ENCODE measurements at regions not wholly inside any gene's neighbourhood (a gene's known extent, or its start where the extent isn't known, plus 50 kb on each side); places are given as distances from the start of the nearest gene placed in this dataset.

GRCh38 chr2:198795419-198795818 lies 662.3 kb downstream of the SATB2 start:
- no peak for DNase-seq (ENCODE audit: low read depth)

GRCh38 chr2:198791623-198792022 lies 666.1 kb downstream of the SATB2 start:
- no peak for DNase-seq (ENCODE audit: low read depth)

GRCh38 chr2:198788676-198789075 lies 669.1 kb downstream of the SATB2 start:
- DNase-seq (ENCODE audit: low read depth) = no peak

- DNase-seq (ENCODE audit: low read depth) = no peak
Measured at GRCh38 chr2:198782734-198783133, 675.0 kb downstream of the SATB2 start.

GRCh38 chr2:198776616-198777406 lies 680.9 kb downstream of the SATB2 start:
- no peak for DNase-seq (ENCODE audit: low read depth)

- DNase-seq (ENCODE audit: low read depth) = no peak
Measured at GRCh38 chr2:198775737-198776136, 682.0 kb downstream of the SATB2 start.

- no peak for DNase-seq (ENCODE audit: low read depth)
Measured at GRCh38 chr2:198774576-198774975, 683.2 kb downstream of the SATB2 start.

- no peak for DNase-seq (ENCODE audit: low read depth)
Measured at GRCh38 chr2:198767694-198768093, 690.0 kb downstream of the SATB2 start.

GRCh38 chr2:198763793-198764192 lies 693.9 kb downstream of the SATB2 start:
- DNase-seq (ENCODE audit: low read depth) = no peak

GRCh38 chr2:198762441-198762840 lies 695.3 kb downstream of the SATB2 start:
- DNase-seq (ENCODE audit: low read depth) = no peak

GRCh38 chr2:198757069-198757468 lies 700.7 kb downstream of the SATB2 start:
- no peak for DNase-seq (ENCODE audit: low read depth)

GRCh38 chr2:198756166-198756565 lies 701.6 kb downstream of the SATB2 start:
- no peak for DNase-seq (ENCODE audit: low read depth)

GRCh38 chr2:198753101-198753500 lies 704.6 kb downstream of the SATB2 start:
- no peak for DNase-seq (ENCODE audit: low read depth)

GRCh38 chr2:198749364-198749763 lies 708.4 kb downstream of the SATB2 start:
- DNase-seq (ENCODE audit: low read depth) = no peak

GRCh38 chr2:198731842-198732399 lies 725.8 kb downstream of the SATB2 start:
- DNase-seq (ENCODE audit: low read depth) = no peak

- DNase-seq (ENCODE audit: low read depth) = no peak
Measured at GRCh38 chr2:198720266-198720665, 737.5 kb downstream of the SATB2 start.

GRCh38 chr2:198717451-198717850 lies 740.3 kb downstream of the SATB2 start:
- DNase-seq (ENCODE audit: low read depth) = no peak

- no peak for DNase-seq (ENCODE audit: low read depth)
Measured at GRCh38 chr2:198715302-198715835, 742.4 kb downstream of the SATB2 start.

- DNase-seq (ENCODE audit: low read depth) = no peak
Measured at GRCh38 chr2:198712485-198712884, 745.3 kb downstream of the SATB2 start.

- no peak for DNase-seq (ENCODE audit: low read depth)
Measured at GRCh38 chr2:198711484-198711883, 746.3 kb downstream of the SATB2 start.

GRCh38 chr2:198710562-198710961 lies 747.2 kb downstream of the SATB2 start:
- no peak for DNase-seq (ENCODE audit: low read depth)

GRCh38 chr2:198706476-198707082 lies 751.2 kb downstream of the SATB2 start:
- no peak for DNase-seq (ENCODE audit: low read depth)

- DNase-seq (ENCODE audit: low read depth) = no peak
Measured at GRCh38 chr2:198703281-198703680, 754.5 kb downstream of the SATB2 start.

Measured in stimulated activated CD8-positive, alpha-beta memory T cell treated with anti-CD3 and anti-CD28 coated beads, Interleukin-15, amount 100 ng/mL, for 1 hour (primary cell).